ENCODE measurements at regions not wholly inside any gene's neighbourhood (a gene's known extent, or its start where the extent isn't known, plus 50 kb on each side); places are given as distances from the start of the nearest gene placed in this dataset.

- Histone ChIP-seq H2AFZ (ENCODE audit: low read depth, low read length) (no peak overlapping the region), H3K9me3 (replicated peaks; ENCODE audit: control insufficient read depth, insufficient read depth, low read length) (no peaks in the 10 kb centered on the region), H3K79me2 (ENCODE audit: control insufficient read depth, insufficient read depth, low read length) (no peaks in the 10 kb centered on the region), H3K27me3 (ENCODE audit: control insufficient read depth in 2 of 2, insufficient read depth in 2 of 2, low read length in 2 of 2) (no peaks in the 10 kb centered on the region), H3K9me1 (replicated peaks; ENCODE audit: control insufficient read depth, extremely low read depth, insufficient read depth, low read length) (no peaks in the 10 kb centered on the region), H4K20me1 (replicated peaks; ENCODE audit: control insufficient read depth, extremely low read depth, insufficient read depth, low read length) (no peaks in the 10 kb centered on the region), H3K4me3 (replicated peaks in 1 of 3; ENCODE audit: insufficient read depth in 1 of 3, low read depth in 1 of 3, low read length in 3 of 3) (no peak overlapping the region), H3K4me2 (ENCODE audit: insufficient read depth, low read length) (no peak overlapping the region), H3K9ac (replicated peaks; ENCODE audit: extremely low read depth, insufficient read depth, low read length) (no peak overlapping the region), H3K27ac (ENCODE audit: insufficient read depth, low read depth, low read length) (no peak overlapping the region), H3K4me1 (ENCODE audit: control insufficient read depth, extremely low read depth, insufficient read depth, low read length) (peaks cover 3% of the 10 kb centered on the region), H3K36me3 (ENCODE audit: control insufficient read depth in 2 of 2, extremely low read depth in 1 of 2, insufficient read depth in 2 of 2, low read length in 2 of 2) (no peaks in the 10 kb centered on the region)
- POLR2A ChIA-PET: no interaction called here
- CTCF ChIA-PET: interaction anchor here (1.0 to 7.9 kb wide), 4 partner anchors 16 to 374 kb away, joined by 3 to 168 read pairs (median 10); partner anchors contain the start of gene LOXHD1
- dilution Hi-C loops (cut with MboI; ENCODE audit: extremely low pct_ligation_motif_present, low sequenced_read_pairs): no loop called here
- TF ChIP-seq POLR2A (IDR thresholded peaks at IDR 0.05; ENCODE audit: low read depth, low read length) (no peak), POLR2AphosphoS5 (IDR thresholded peaks at IDR 0.05; ENCODE audit: insufficient read depth, low read depth, low read length) (no peak)
- no TSS peak for BruUV-seq (replicated peaks)
- intact Hi-C loops (cut with micrococcal nuclease): no loop called here
- FAIRE-seq (no peak), DNase-seq (ENCODE audit: low read depth, low spot score) (no peak)
Measured at GRCh38 chr18:46282646-46283045, 178.5 kb downstream of the HAUS1 start.

DNA sequence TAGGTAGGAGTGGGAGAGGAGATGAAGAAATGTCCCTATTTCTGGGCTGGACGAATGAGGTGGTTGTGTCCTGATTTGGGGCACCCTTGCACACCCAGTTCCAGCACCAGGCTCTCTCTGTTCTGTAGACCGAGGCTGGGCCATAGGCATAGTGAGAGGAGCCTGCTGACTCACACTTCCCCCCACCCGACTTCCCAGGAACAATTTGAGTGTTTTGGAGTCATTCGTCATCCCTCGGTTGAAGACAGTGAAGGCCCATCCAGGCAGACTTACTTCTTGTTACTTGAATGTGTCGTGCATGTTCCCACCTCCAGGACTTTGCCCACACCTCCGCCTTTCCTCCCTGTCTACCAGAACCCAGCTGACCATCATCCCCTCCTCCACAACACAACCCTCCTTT, 179.1 kb downstream of the HAUS1 start:
- FAIRE-seq: no peak
- BruUV-seq (replicated peaks): no TSS peak
- no peak overlapping the region for H3K9ac ChIP-seq (replicated peaks; ENCODE audit: extremely low read depth, insufficient read depth, low read length)
- no peaks in the 10 kb centered on the region for H3K36me3 ChIP-seq (ENCODE audit: control insufficient read depth in 2 of 2, extremely low read depth in 1 of 2, insufficient read depth in 2 of 2, low read length in 2 of 2)
- H2AFZ ChIP-seq (ENCODE audit: low read depth, low read length): no peak overlapping the region
- H3K9me3 ChIP-seq (replicated peaks; ENCODE audit: control insufficient read depth, insufficient read depth, low read length): no peaks in the 10 kb centered on the region
- no peak overlapping the region for H3K4me2 ChIP-seq (ENCODE audit: insufficient read depth, low read length)
- H4K20me1 ChIP-seq (replicated peaks; ENCODE audit: control insufficient read depth, extremely low read depth, insufficient read depth, low read length): no peaks in the 10 kb centered on the region
- ChIA-PET CTCF (interaction anchor here (1.0 to 7.9 kb wide), 3 partner anchors 16 to 373 kb away, joined by 3 to 168 read pairs (median 16); partner anchors contain the start of gene LOXHD1), POLR2A (no interaction called here)
- H3K27me3 ChIP-seq (ENCODE audit: control insufficient read depth in 2 of 2, insufficient read depth in 2 of 2, low read length in 2 of 2): no peaks in the 10 kb centered on the region
- intact Hi-C loops (cut with micrococcal nuclease) (no loop called here), dilution Hi-C loops (cut with MboI; ENCODE audit: extremely low pct_ligation_motif_present, low sequenced_read_pairs) (no loop called here)
- DNase-seq (ENCODE audit: low read depth, low spot score): no peak
- H3K27ac ChIP-seq (ENCODE audit: insufficient read depth, low read depth, low read length): no peak overlapping the region
- no peaks in the 10 kb centered on the region for H3K79me2 ChIP-seq (ENCODE audit: control insufficient read depth, insufficient read depth, low read length)
- TF ChIP-seq FOS (IDR thresholded peaks at IDR 0.05; ENCODE audit: borderline replicate concordance, insufficient read depth, low read length): peak; percentile 26
- TF ChIP-seq, protein P1, sequence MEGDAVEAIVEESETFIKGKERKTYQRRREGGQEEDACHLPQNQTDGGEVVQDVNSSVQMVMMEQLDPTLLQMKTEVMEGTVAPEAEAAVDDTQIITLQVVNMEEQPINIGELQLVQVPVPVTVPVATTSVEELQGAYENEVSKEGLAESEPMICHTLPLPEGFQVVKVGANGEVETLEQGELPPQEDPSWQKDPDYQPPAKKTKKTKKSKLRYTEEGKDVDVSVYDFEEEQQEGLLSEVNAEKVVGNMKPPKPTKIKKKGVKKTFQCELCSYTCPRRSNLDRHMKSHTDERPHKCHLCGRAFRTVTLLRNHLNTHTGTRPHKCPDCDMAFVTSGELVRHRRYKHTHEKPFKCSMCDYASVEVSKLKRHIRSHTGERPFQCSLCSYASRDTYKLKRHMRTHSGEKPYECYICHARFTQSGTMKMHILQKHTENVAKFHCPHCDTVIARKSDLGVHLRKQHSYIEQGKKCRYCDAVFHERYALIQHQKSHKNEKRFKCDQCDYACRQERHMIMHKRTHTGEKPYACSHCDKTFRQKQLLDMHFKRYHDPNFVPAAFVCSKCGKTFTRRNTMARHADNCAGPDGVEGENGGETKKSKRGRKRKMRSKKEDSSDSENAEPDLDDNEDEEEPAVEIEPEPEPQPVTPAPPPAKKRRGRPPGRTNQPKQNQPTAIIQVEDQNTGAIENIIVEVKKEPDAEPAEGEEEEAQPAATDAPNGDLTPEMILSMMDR (IDR thresholded peaks at IDR 0.05; ENCODE audit: extremely low read depth in 1 of 2, insufficient read depth in 1 of 2, low read depth in 1 of 2, low read length in 2 of 2): no peak
- TF ChIP-seq POLR2AphosphoS5 (IDR thresholded peaks at IDR 0.05; ENCODE audit: insufficient read depth, low read depth, low read length): no peak
- no peak for TF ChIP-seq EZH2 (IDR thresholded peaks at IDR 0.05; ENCODE audit: borderline replicate concordance, low read depth, low read length, severe bottlenecking)
- TF ChIP-seq POLR2A (IDR thresholded peaks at IDR 0.05; ENCODE audit: low read depth, low read length): no peak
- TF ChIP-seq JUN (IDR thresholded peaks at IDR 0.05; ENCODE audit: borderline replicate concordance, insufficient read depth, insufficient read length, low read depth): no peak
- TF ChIP-seq GATA2 (IDR thresholded peaks at IDR 0.05; ENCODE audit: insufficient read depth, insufficient read length, low read depth, low read length): no peak
- H3K4me1 ChIP-seq (ENCODE audit: control insufficient read depth, extremely low read depth, insufficient read depth, low read length): peaks cover 2% of the 10 kb centered on the region
- no peak overlapping the region for H3K4me3 ChIP-seq (replicated peaks in 1 of 3; ENCODE audit: insufficient read depth in 1 of 3, low read depth in 1 of 3, low read length in 3 of 3)
- no peaks in the 10 kb centered on the region for H3K9me1 ChIP-seq (replicated peaks; ENCODE audit: control insufficient read depth, extremely low read depth, insufficient read depth, low read length)
